ENCODE measurements at regions not wholly inside any gene's neighbourhood (a gene's known extent, or its start where the extent isn't known, plus 50 kb on each side); places are given as distances from the start of the nearest gene placed in this dataset.

DNA sequence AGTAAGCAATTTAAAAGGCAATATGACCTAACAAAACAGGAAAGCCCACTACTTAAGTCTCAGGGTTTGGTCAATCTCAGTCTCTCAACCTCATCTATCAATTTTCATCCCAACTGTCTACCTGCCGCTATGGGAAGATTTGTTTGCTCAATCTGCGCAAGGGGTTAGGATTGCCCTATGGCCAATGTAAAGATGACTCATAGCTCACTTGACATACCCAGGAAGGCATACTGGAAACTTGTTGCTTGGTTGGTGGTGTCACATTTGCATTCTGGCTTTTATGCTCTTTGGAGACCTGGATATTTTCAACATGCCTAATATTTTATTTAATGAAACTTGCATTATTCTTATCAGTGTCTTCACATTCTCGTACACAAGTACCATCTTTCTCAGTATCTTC, 78.1 kb upstream of the TMEM196 start:
- intact Hi-C loops (cut with DNase I; ENCODE audit: low total_unique reads) = no loop called here

GRCh38 chr7:19834566-19834965, 61.1 kb upstream of the TMEM196 start:
- H3K4me1 ChIP-seq = no peaks in the 10 kb centered on the region
- intact Hi-C loops (cut with DNase I; ENCODE audit: low total_unique reads) = no loop called here
- H3K36me3 ChIP-seq = no peaks in the 10 kb centered on the region
- no peak overlapping the region for H3K4me3 ChIP-seq
- no peaks in the 10 kb centered on the region for H3K27me3 ChIP-seq
- DNase-seq (ENCODE audit: low spot score in 2 of 2) = no peak
- no peak for TF ChIP-seq POLR2AphosphoS5 (IDR thresholded peaks at IDR 0.05)
- TF ChIP-seq POLR2A (IDR thresholded peaks at IDR 0.05) = no peak
- TF ChIP-seq, protein P1, sequence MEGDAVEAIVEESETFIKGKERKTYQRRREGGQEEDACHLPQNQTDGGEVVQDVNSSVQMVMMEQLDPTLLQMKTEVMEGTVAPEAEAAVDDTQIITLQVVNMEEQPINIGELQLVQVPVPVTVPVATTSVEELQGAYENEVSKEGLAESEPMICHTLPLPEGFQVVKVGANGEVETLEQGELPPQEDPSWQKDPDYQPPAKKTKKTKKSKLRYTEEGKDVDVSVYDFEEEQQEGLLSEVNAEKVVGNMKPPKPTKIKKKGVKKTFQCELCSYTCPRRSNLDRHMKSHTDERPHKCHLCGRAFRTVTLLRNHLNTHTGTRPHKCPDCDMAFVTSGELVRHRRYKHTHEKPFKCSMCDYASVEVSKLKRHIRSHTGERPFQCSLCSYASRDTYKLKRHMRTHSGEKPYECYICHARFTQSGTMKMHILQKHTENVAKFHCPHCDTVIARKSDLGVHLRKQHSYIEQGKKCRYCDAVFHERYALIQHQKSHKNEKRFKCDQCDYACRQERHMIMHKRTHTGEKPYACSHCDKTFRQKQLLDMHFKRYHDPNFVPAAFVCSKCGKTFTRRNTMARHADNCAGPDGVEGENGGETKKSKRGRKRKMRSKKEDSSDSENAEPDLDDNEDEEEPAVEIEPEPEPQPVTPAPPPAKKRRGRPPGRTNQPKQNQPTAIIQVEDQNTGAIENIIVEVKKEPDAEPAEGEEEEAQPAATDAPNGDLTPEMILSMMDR (IDR thresholded peaks at IDR 0.05) = no peak
- no peak overlapping the region for H3K27ac ChIP-seq
- H3K9me3 ChIP-seq = no peaks in the 10 kb centered on the region

More for the DNA sequence above, 78.1 kb upstream of the TMEM196 start:
- Histone ChIP-seq H3K4me1 (no peaks in the 10 kb centered on the region), H3K9me3 (no peaks in the 10 kb centered on the region), H3K36me3 (no peaks in the 10 kb centered on the region), H3K27ac (no peak overlapping the region), H3K4me3 (no peak overlapping the region), H3K27me3 (no peaks in the 10 kb centered on the region)
- no peak for DNase-seq (ENCODE audit: low spot score in 2 of 2)
- no peak for TF ChIP-seq POLR2A (IDR thresholded peaks at IDR 0.05)
- no peak for TF ChIP-seq POLR2AphosphoS5 (IDR thresholded peaks at IDR 0.05)
- TF ChIP-seq, protein P1 (IDR thresholded peaks at IDR 0.05) = no peak

- no peak overlapping the region for H3K27ac ChIP-seq
- no peak for DNase-seq (ENCODE audit: low spot score in 2 of 2)
- H3K9me3 ChIP-seq = no peaks in the 10 kb centered on the region
- intact Hi-C loops (cut with DNase I; ENCODE audit: low total_unique reads) = no loop called here
- TF ChIP-seq POLR2AphosphoS5 (IDR thresholded peaks at IDR 0.05) (no peak), POLR2A (IDR thresholded peaks at IDR 0.05) (no peak)
- TF ChIP-seq, protein P1 (IDR thresholded peaks at IDR 0.05) = no peak
- no peak overlapping the region for H3K4me3 ChIP-seq
- H3K27me3 ChIP-seq = no peaks in the 10 kb centered on the region
- H3K4me1 ChIP-seq = no peaks in the 10 kb centered on the region
- H3K36me3 ChIP-seq = no peaks in the 10 kb centered on the region
Observed at GRCh38 chr7:19830604-19831003, 57.2 kb upstream of the TMEM196 start.
